HL-60 (cell line): ENCODE measurements at regions not wholly inside any gene's neighbourhood (a gene's known extent, or its start where the extent isn't known, plus 50 kb on each side); places are given as distances from the start of the nearest gene placed in this dataset.

Source experiments
- DNase-seq, 2 experiments: peaks; one replicate each; pipeline ENCODE4 v3.0.0-alpha.2; 2010 to 2020; ENCODE audit warnings: low read depth in 1 of 2, low spot score in 1 of 2
- H3K27ac ChIP-seq: fragments of 250-450 bp; sonication (Bioruptor Pico); replicated peaks from 2 replicates; pipeline ENCODE4 v1.5.1; 2020; ENCODE audit warnings: mild to moderate bottlenecking, moderate library complexity
- H3K27me3 ChIP-seq: fragments of 250-450 bp; sonication (Bioruptor Pico); 2 replicates; pipeline ENCODE4 v1.5.1; 2021; ENCODE audit warnings: mild to moderate bottlenecking, moderate library complexity; ENCODE audit not compliant: insufficient read depth, poor library complexity, severe bottlenecking
- H3K4me3 ChIP-seq: replicated peaks from 2 replicates; pipeline ENCODE4 v1.5.1; 2011; ENCODE audit warnings: mild to moderate bottlenecking, control low read depth, low read length; ENCODE audit not compliant: insufficient read depth
- GABPA ChIP-seq: IDR thresholded peaks from 2 replicates; pipeline ENCODE4 v1.6.1; 2012; ENCODE audit warnings: low read depth
- POLR2AphosphoS5 ChIP-seq: IDR thresholded peaks from 2 replicates; pipeline ENCODE4 v1.6.1; 2012; ENCODE audit warnings: low read depth
- SPI1 ChIP-seq: IDR thresholded peaks from 2 replicates; pipeline ENCODE4 v1.6.1; 2012; ENCODE audit warnings: low read depth, mild to moderate bottlenecking, borderline replicate concordance
- TF ChIP-seq, protein P1 (sequence below): IDR thresholded peaks from one replicate; pipeline ENCODE4 v1.5.1; 2011; ENCODE audit warnings: low read length, control low read depth, inconsistent platforms; ENCODE audit not compliant: insufficient read depth
- TF ChIP-seq, protein P2 (sequence below): IDR thresholded peaks from 2 replicates; pipeline ENCODE4 v1.6.1; 2012; ENCODE audit warnings: low read depth; ENCODE audit not compliant: insufficient replicate concordance

DNA sequence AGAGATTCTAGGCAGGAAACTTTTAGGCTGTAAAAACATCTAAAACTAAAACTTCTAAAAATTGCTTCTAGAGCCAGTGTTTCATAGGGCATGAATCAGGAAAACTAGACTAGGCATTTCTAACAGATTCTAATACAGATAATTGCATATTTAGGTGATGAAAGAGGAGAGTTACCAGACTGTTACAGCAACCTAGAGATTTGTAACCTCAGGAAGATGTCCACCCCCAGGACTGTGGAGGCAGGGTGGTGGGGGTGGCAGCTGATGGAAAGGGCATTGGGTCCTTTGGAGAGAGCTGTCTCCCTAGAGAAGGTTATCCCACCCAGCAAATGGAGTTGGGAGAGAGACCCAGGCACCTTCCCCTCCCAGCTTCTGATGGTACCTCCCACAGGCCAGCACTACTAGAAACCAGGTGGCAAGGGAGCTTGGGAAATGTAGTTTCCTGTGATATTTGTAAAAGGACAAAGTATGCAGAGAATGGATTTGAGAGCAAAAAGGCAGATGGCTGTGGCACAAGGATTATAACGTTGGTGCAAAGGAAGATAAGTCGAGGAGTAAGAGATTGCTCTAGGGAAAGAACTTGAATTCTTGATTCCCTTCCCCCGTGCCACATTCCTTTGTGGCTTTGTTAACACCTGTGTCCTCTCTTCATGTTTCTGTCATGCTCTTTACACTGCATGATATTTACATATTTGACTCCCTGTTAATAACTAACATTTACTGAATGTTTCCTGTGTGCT lies 75.6 kb upstream of the MGAT5 start:
- H3K27ac ChIP-seq = no peak overlapping the region
- no peak overlapping the region for H3K4me3 ChIP-seq
- H3K27me3 ChIP-seq = no peaks in the 10 kb centered on the region
- no peak for DNase-seq
- TF ChIP-seq, protein P1, sequence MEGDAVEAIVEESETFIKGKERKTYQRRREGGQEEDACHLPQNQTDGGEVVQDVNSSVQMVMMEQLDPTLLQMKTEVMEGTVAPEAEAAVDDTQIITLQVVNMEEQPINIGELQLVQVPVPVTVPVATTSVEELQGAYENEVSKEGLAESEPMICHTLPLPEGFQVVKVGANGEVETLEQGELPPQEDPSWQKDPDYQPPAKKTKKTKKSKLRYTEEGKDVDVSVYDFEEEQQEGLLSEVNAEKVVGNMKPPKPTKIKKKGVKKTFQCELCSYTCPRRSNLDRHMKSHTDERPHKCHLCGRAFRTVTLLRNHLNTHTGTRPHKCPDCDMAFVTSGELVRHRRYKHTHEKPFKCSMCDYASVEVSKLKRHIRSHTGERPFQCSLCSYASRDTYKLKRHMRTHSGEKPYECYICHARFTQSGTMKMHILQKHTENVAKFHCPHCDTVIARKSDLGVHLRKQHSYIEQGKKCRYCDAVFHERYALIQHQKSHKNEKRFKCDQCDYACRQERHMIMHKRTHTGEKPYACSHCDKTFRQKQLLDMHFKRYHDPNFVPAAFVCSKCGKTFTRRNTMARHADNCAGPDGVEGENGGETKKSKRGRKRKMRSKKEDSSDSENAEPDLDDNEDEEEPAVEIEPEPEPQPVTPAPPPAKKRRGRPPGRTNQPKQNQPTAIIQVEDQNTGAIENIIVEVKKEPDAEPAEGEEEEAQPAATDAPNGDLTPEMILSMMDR = no peak
- TF ChIP-seq GABPA = no peak
- TF ChIP-seq, protein P2, sequence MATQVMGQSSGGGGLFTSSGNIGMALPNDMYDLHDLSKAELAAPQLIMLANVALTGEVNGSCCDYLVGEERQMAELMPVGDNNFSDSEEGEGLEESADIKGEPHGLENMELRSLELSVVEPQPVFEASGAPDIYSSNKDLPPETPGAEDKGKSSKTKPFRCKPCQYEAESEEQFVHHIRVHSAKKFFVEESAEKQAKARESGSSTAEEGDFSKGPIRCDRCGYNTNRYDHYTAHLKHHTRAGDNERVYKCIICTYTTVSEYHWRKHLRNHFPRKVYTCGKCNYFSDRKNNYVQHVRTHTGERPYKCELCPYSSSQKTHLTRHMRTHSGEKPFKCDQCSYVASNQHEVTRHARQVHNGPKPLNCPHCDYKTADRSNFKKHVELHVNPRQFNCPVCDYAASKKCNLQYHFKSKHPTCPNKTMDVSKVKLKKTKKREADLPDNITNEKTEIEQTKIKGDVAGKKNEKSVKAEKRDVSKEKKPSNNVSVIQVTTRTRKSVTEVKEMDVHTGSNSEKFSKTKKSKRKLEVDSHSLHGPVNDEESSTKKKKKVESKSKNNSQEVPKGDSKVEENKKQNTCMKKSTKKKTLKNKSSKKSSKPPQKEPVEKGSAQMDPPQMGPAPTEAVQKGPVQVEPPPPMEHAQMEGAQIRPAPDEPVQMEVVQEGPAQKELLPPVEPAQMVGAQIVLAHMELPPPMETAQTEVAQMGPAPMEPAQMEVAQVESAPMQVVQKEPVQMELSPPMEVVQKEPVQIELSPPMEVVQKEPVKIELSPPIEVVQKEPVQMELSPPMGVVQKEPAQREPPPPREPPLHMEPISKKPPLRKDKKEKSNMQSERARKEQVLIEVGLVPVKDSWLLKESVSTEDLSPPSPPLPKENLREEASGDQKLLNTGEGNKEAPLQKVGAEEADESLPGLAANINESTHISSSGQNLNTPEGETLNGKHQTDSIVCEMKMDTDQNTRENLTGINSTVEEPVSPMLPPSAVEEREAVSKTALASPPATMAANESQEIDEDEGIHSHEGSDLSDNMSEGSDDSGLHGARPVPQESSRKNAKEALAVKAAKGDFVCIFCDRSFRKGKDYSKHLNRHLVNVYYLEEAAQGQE = no peak
- TF ChIP-seq POLR2AphosphoS5 = no peak
- no peak for TF ChIP-seq SPI1

- H3K4me3 ChIP-seq = no peak overlapping the region
- no peak for TF ChIP-seq POLR2AphosphoS5
- no peak for TF ChIP-seq SPI1
- TF ChIP-seq, protein P2 = no peak
- TF ChIP-seq GABPA = no peak
- TF ChIP-seq, protein P1 = no peak
- DNase-seq = peak in 1 of 2 experiments; percentile 13
Measured at GRCh38 chr2:134181219-134181618, 72.7 kb upstream of the MGAT5 start.

DNA sequence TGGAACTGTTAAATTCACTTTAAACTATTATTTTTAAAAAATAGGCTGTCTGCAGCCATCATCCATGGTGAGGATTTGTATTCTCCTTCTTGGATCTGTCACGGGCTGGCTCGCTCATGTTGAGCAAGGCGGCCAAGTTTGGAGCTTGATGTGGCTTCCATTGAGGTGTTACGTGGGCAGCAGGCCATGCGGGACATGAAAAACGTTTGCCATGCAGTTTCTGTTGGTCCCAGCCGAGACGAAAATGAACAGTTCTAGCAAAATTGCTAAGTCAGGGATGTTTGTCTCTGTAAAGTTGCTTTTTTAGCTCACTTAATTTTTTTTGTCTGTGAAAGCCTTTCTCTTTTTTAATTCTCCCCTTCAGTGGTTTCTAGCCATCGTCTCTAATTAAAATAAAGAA lies 70.2 kb upstream of the MGAT5 start:
- TF ChIP-seq POLR2AphosphoS5 = no peak
- TF ChIP-seq, protein P1 = no peak
- TF ChIP-seq, protein P2 = no peak
- TF ChIP-seq GABPA = no peak
- TF ChIP-seq SPI1 = no peak
- no peaks in the 10 kb centered on the region for H3K27me3 ChIP-seq
- DNase-seq = no peak
- H3K27ac ChIP-seq = no peak overlapping the region
- H3K4me3 ChIP-seq = no peak overlapping the region

More at GRCh38 chr2:134181219-134181618, 72.7 kb upstream of the MGAT5 start:
- Histone ChIP-seq H3K27ac (no peak overlapping the region), H3K27me3 (no peaks in the 10 kb centered on the region)
